Gastroesophageal sphincter (tissue), 3 donors: ENCODE measurements at regions not wholly inside any gene's neighbourhood (a gene's known extent, or its start where the extent isn't known, plus 50 kb on each side); places are given as distances from the start of the nearest gene placed in this dataset.

Experiments used
- CTCF ChIP-seq, 4 experiments: fragments of 200-600 bp in 2 of 4; fragments of 450-650 bp in 2 of 4; sonication (generic) in 1 of 4; IDR thresholded peaks; one replicate each; pipeline ENCODE4 v1.5.1; 2017 to 2019; ENCODE audit warnings: antibody characterized with exemption in 4 of 4, mild to moderate bottlenecking in 2 of 4, moderate library complexity in 2 of 4
- EP300 ChIP-seq: sonication (generic); formaldehyde crosslinking; IDR thresholded peaks from one replicate; pipeline ENCODE4 v1.6.1; 2017; ENCODE audit warnings: antibody characterized with exemption, mild to moderate bottlenecking

- no peak for TF ChIP-seq CTCF (IDR thresholded peaks at IDR 0.05)
- no peak for TF ChIP-seq EP300
Measured at GRCh38 chr6:102344769-102345168, 951.3 kb downstream of the GRIK2 start.
